Activated naive CD8-positive, alpha-beta T cell treated with anti-CD3 and anti-CD28 coated beads, Interleukin-2, amount 10 ng/mL, durations not matched to agents 7 days and 5 days (primary cell): ENCODE measurements at regions not wholly inside any gene's neighbourhood (a gene's known extent, or its start where the extent isn't known, plus 50 kb on each side); places are given as distances from the start of the nearest gene placed in this dataset.

Experiments used
- ATAC-seq: fragments of 150-1000 bp; cut with Tn5 transposase; one replicate; pipeline ENCODE4 v1.10.0; 2021; ENCODE audit warnings: low read depth, moderate library complexity
- POLR2A ChIA-PET: fragments of 350-600 bp; sonication (Branson Sonifier 250); formaldehyde crosslinking; loops from one replicate; lab custom pipeline; 2021; ENCODE audit warnings: antibody characterized with exemption; lab: Charles Lee
- DNase-seq: peaks from one replicate; pipeline ENCODE4 v3.0.0; 2021
- H3K27ac Mint-ChIP-seq: one replicate; pipeline ENCODE4 v1.8.0; 2022; ENCODE audit warnings: mild to moderate bottlenecking, mixed read lengths
- H3K27me3 Mint-ChIP-seq: one replicate; pipeline ENCODE4 v1.8.0; 2022; ENCODE audit warnings: mild to moderate bottlenecking, moderate library complexity, mixed read lengths
- H3K36me3 Mint-ChIP-seq: one replicate; pipeline ENCODE4 v1.8.0; 2021; ENCODE audit warnings: mild to moderate bottlenecking, mixed read lengths
- H3K4me1 Mint-ChIP-seq: one replicate; pipeline ENCODE4 v1.8.0; 2021; ENCODE audit warnings: mixed read lengths
- H3K4me3 Mint-ChIP-seq: one replicate; pipeline ENCODE4 v1.8.0; 2022; ENCODE audit warnings: mild to moderate bottlenecking, moderate library complexity, mixed read lengths
- H3K9me3 Mint-ChIP-seq: one replicate; pipeline ENCODE4 v1.8.0; 2021; ENCODE audit warnings: mixed read lengths

DNA sequence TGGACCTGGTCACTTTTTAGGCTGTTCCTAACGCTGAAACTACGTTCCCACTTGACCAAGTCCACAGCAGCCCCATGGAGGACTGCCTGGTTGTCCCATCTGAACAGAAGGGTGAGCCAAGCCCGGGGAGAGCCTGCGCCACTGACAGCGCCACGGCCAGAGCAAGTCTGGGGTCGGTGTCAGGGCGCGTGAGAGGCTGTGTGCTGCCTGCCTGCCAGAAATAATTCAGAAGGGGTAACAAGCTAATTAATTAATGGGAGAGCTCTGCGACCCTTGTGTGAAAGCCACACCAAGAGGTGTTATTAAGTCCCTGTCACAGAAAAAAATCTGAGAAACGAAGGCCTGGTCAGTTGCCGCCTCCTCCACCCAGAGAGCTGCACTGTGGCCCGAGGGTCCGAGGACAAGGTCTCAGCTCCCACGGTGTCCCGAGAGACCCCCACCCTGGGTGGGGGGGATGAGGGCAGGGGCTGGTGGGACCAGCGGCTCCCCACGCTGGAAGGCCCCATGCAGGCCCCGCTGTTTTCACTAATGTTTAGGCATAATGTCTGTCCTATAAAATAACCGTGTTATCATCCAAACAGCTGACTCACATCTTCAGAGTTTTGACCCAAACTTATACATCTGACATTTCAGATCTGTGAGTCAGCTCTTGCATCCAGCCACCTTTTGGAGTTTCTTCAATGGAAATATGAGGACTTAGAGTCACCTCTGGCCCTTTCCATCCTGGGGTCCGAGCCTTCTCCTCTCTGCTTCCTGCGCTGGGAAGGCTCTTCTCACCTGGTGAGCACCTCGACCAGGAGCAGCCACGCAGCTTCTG lies 58.5 kb downstream of the DLL1 start:
- no peak overlapping the region for H3K4me3 Mint-ChIP-seq
- H3K36me3 Mint-ChIP-seq = no peaks in the 10 kb centered on the region
- H3K27ac Mint-ChIP-seq = no peak overlapping the region

DNA sequence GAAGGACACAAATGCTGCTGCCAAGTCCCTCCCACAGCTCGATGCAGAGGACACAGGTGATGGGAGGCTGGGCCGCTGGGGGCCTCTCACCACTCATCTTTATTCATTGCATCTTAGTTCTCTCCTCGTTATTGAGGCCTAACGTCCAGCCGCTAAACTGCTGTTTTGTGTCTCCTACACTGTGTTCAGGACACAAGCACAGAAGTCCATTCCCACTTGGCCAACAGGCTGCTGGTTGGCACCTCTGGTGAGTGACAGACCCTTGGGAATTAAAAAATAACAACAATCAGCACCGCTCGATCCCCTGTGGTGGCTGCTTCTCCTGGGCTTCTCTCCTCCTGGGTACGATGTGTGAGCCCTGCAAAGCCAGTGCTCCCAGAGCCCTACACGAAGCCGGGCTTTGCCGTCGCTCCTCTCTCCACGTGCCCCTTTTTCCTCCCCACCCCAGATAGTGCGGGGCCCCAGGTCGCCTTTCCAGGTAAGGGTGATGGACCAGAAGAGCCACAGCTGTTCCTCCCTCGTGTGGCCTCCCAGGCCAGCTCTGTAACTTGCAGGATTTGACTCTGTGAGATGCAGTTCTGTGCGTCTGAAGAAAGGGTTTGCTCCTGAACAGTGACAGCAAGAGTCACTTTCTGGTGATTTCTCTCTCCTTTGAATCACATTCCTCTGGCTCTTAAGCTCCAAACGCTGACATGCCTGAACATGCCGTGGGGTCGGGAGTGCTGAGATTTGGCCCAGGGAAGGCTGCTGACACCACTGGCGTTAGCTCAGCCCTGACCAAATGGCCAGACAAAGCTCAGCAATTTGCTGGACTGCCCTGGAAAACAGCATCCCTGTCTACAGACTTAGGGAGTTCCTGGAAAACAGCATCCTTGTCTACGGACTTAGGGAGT lies 59.3 kb downstream of the DLL1 start:
- H3K4me3 Mint-ChIP-seq = no peak overlapping the region
- no peaks in the 10 kb centered on the region for H3K36me3 Mint-ChIP-seq
- ATAC-seq (no peak), DNase-seq (no peak)
- H3K4me1 Mint-ChIP-seq = no peaks in the 10 kb centered on the region
- no peak overlapping the region for H3K27ac Mint-ChIP-seq
- no peaks in the 10 kb centered on the region for H3K9me3 Mint-ChIP-seq
- POLR2A ChIA-PET = no interaction called here
- peaks cover 5% of the 10 kb centered on the region for H3K27me3 Mint-ChIP-seq

More for the DNA sequence above, 58.5 kb downstream of the DLL1 start:
- POLR2A ChIA-PET = no interaction called here
- H3K9me3 Mint-ChIP-seq = no peaks in the 10 kb centered on the region
- peaks cover 5% of the 10 kb centered on the region for H3K27me3 Mint-ChIP-seq
- ATAC-seq (no peak), DNase-seq (no peak)
- no peaks in the 10 kb centered on the region for H3K4me1 Mint-ChIP-seq

DNA sequence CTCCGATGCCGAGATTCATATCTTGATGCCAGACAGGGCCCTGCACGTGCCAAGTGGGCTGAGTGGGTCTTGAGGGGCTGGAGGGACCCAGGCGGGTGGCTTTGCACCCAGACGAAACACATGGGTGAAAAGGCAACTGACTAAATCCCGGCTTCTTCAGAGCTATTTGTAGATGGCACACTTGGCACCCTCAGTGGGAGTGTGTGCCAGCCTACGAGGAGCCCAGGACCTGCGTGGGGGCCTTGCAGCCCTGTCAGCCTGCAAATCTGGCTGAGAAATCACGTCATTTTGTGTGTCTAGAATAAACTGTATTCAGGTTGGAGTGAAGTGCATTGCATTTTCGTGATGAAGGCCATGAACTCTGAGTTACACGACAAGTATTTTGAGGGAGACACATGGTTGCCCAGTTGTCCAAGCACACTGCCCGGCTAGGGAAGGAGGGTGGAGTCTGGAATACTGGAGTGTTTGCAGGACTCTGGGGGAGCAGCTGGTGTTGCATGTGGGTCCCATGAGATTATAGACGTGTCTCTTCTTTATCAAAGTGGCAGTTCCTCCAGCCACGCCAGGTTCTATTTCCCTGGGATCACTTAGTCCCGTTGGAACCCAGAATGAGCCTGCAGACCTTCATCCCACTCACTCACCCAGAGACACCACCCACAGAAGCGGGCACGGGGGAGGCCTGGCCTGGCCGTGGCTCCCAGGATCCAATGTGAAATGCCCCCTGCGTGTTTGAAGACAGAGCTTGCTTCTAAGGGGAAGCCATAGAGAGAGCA lies 60.2 kb downstream of the DLL1 start:
- H3K4me1 Mint-ChIP-seq = no peaks in the 10 kb centered on the region
- H3K27ac Mint-ChIP-seq = no peak overlapping the region
- DNase-seq (no peak), ATAC-seq (no peak)
- H3K9me3 Mint-ChIP-seq = no peaks in the 10 kb centered on the region
- no peak overlapping the region for H3K4me3 Mint-ChIP-seq
- H3K36me3 Mint-ChIP-seq = no peaks in the 10 kb centered on the region
- POLR2A ChIA-PET = no interaction called here
- H3K27me3 Mint-ChIP-seq = peaks cover 5% of the 10 kb centered on the region

GRCh38 chr6:170229851-170230519 lies 60.9 kb downstream of the DLL1 start:
- ATAC-seq (no peak), DNase-seq (no peak)
- no peaks in the 10 kb centered on the region for H3K4me1 Mint-ChIP-seq
- POLR2A ChIA-PET = no interaction called here
- peaks cover 5% of the 10 kb centered on the region for H3K27me3 Mint-ChIP-seq
- H3K27ac Mint-ChIP-seq = no peak overlapping the region
- H3K9me3 Mint-ChIP-seq = no peaks in the 10 kb centered on the region
- no peak overlapping the region for H3K4me3 Mint-ChIP-seq
- H3K36me3 Mint-ChIP-seq = no peaks in the 10 kb centered on the region

GRCh38 chr6:170229396-170229795 lies 61.5 kb downstream of the DLL1 start:
- Mint-ChIP-seq H3K27me3 (no peaks in the 10 kb centered on the region), H3K36me3 (no peaks in the 10 kb centered on the region), H3K27ac (no peak overlapping the region), H3K4me3 (no peak overlapping the region), H3K4me1 (no peaks in the 10 kb centered on the region), H3K9me3 (no peaks in the 10 kb centered on the region)
- DNase-seq (no peak), ATAC-seq (no peak)
- POLR2A ChIA-PET = no interaction called here

DNA sequence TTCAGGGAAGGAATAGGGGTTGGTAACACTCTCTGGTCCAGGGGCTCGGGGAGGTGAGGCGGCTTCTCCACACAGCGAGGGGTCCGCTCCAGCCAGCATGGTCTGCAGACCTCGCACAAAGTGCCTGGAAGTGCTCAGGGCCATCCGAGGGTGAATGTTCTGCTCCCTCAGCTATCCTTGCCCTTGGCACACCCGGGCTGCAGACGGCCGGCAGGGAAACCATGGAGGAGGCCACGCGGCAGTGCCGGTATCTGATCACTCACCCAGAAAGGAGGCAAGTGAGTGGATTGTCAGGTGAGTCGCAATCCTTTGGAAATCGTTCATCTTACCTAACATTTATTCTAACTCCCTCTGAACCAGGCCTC lies 62.0 kb downstream of the DLL1 start:
- H3K4me1 Mint-ChIP-seq = no peaks in the 10 kb centered on the region
- peaks cover 3% of the 10 kb centered on the region for H3K27me3 Mint-ChIP-seq
- H3K36me3 Mint-ChIP-seq = no peaks in the 10 kb centered on the region
- no peak for DNase-seq
- no peaks in the 10 kb centered on the region for H3K9me3 Mint-ChIP-seq
- no peak for ATAC-seq
- POLR2A ChIA-PET = no interaction called here
- H3K4me3 Mint-ChIP-seq = no peak overlapping the region
- no peak overlapping the region for H3K27ac Mint-ChIP-seq

DNA sequence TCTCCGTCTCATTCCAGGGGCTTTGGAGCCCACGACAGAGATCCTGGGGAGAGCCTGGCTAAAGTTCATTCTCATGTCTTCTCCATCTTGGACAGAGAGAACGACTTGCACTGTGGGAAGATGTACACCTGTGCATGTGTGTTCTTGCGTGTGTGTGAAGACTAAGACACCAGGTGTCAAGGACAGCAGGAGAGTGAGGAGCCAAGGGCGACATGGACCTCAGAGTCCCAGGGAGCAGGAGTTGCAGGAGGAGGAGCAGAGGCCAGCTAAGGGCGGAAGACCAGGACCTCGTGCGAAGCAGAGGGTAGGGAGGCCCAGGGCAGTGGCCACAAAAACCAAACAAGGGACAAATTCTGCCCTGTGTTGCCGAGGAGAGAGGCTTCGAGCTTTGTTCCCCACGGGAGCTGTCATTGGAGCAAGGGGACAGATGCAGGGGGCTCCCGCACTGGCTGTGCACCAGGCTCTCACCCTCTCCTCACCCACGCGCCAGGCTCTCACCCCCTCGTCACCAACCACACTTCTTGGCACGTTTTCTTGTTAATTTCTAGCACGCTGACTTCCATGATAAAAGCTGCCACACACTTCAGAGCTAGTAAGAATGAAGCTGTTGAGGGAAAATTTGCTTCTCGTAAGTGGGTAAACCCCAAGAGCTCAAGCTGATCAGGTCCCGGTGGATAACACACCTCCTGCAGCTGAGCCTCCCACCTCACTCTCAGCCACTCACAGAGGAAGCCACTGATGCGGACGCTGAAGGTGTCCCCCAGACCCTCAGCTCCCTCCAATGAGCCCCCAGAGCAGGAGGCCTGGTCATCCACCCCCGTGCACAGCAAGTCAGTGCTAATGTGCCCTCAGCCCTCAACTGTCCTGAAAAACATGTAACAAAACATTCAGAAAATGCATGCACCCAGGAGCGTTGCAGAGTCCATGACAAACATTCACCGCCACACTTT lies 62.6 kb downstream of the DLL1 start:
- Mint-ChIP-seq H3K27me3 (peaks cover 4% of the 10 kb centered on the region), H3K4me3 (no peak overlapping the region), H3K27ac (no peak overlapping the region), H3K4me1 (peaks cover 4% of the 10 kb centered on the region), H3K9me3 (no peaks in the 10 kb centered on the region), H3K36me3 (no peaks in the 10 kb centered on the region)
- ATAC-seq (no peak), DNase-seq (no peak)
- POLR2A ChIA-PET = no interaction called here

DNA sequence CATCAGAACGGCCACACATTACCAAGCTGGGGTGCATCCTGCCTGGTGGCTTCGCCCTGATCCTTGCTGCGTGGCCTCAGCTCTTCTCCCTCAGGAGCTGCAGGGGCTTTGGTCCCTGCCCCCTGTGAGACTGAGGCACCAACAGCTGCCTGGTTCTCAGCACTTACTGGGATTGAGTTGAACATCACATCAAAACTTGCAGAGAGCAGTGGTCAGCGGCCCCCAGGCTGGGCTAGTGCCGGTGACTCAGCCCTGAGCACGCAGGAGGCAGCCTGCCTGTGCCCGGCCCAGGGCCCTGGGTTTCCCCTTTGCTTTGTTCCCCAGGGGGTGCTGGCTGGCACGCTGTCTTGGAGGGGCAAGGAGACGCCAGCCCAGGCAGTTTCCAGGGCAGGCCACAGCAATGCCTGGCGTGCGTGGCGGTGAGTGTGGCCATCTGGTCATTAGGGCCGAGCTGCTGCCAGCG lies 63.3 kb downstream of the DLL1 start:
- DNase-seq (no peak), ATAC-seq (no peak)

DNA sequence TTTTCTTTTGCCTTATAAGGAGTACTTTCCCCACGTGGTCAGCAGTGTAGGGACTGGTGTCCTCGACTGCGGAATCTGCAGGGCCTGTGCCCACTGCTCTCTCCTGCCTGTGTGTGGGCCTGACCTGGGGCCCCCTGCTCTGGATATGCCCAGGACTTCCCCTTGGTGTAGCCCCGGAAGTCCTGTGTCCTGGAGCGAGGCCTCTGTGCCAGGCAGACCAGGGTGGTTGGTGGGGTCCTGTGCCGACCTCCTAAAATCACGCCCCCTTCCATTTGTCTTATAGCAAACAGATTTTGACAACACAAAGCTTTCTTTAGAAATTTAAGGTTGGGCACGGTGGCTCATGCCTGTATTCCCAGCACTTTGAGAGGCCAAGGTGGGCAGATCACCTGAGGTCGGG lies 64.2 kb downstream of the DLL1 start:
- POLR2A ChIA-PET = no interaction called here
- H3K27ac Mint-ChIP-seq = no peak overlapping the region
- peaks cover 14% of the 10 kb centered on the region for H3K4me1 Mint-ChIP-seq
- peaks cover 4% of the 10 kb centered on the region for H3K27me3 Mint-ChIP-seq
- no peaks in the 10 kb centered on the region for H3K9me3 Mint-ChIP-seq
- DNase-seq = no peak
- no peak overlapping the region for H3K4me3 Mint-ChIP-seq
- H3K36me3 Mint-ChIP-seq = no peaks in the 10 kb centered on the region
- ATAC-seq = no peak

More for the DNA sequence above, 63.3 kb downstream of the DLL1 start:
- H3K4me1 Mint-ChIP-seq = peaks cover 10% of the 10 kb centered on the region
- H3K27ac Mint-ChIP-seq = no peak overlapping the region
- no peak overlapping the region for H3K4me3 Mint-ChIP-seq
- POLR2A ChIA-PET = no interaction called here
- H3K36me3 Mint-ChIP-seq = no peaks in the 10 kb centered on the region
- peaks cover 4% of the 10 kb centered on the region for H3K27me3 Mint-ChIP-seq
- H3K9me3 Mint-ChIP-seq = no peaks in the 10 kb centered on the region

- ATAC-seq (no peak), DNase-seq (no peak)
- POLR2A ChIA-PET = no interaction called here
- Mint-ChIP-seq H3K4me3 (no peak overlapping the region), H3K9me3 (no peaks in the 10 kb centered on the region), H3K36me3 (no peaks in the 10 kb centered on the region), H3K4me1 (peaks cover 14% of the 10 kb centered on the region), H3K27ac (no peak overlapping the region), H3K27me3 (peaks cover 4% of the 10 kb centered on the region)
These were observed 64.9 kb downstream of the DLL1 start for GRCh38 chr6:170225852-170226417.

DNA sequence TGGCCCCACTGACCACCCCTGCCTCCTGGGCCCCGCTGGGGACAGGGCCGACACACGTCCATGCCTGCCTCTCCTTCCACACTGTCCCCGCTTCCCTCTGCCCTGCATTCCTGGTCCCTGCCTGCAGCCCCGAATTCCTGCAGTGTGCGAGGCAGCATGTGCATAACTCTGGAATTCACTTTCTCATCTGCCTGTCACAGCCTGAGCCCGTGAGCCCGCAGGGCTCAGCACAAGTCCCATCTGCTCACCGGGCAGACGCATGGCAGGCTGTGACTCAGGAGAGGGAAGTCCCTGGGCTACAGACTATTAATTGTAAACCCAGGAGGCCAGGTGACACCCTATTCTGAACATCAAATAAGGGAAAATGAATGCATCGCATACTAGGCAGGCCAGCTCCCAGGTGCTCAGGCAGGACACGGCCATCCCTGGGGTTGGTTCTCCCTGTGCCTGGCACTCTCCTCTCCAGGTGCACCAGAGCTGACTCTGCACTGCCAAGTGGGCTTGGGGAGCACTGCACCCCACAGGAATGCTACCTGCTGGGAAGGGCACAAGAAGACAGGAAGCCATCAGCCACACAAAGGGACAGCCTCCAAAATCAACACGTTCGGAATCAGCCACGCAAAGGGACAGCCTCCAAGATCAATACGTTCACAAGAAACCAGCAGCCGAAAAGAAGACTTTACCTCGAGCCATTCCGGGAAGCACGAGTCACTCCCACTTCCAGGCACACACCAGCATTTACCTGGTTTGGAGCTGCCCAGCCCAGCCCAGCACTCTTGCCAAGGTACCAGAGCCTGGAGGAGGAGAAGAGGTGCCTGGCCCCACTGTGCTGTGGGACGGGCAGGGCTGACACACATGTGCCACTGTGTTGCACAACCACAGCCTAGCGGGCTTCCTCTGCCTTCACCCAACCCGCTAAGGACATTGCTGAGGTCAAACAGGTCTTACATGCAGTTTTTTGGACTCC lies 65.9 kb downstream of the DLL1 start:
- peaks cover 14% of the 10 kb centered on the region for H3K4me1 Mint-ChIP-seq
- ATAC-seq (no peak), DNase-seq (no peak)
- POLR2A ChIA-PET = no interaction called here
- peaks cover 4% of the 10 kb centered on the region for H3K27me3 Mint-ChIP-seq
- no peak overlapping the region for H3K4me3 Mint-ChIP-seq
- no peak overlapping the region for H3K27ac Mint-ChIP-seq
- no peaks in the 10 kb centered on the region for H3K36me3 Mint-ChIP-seq
- no peaks in the 10 kb centered on the region for H3K9me3 Mint-ChIP-seq
